Activated CD4-positive, alpha-beta T cell treated with anti-CD3 and anti-CD28 coated beads, Interleukin-2, amount 10 ng/mL, durations not matched to agents 24 days and 14 days (primary cell): ENCODE measurements at regions not wholly inside any gene's neighbourhood (a gene's known extent, or its start where the extent isn't known, plus 50 kb on each side); places are given as distances from the start of the nearest gene placed in this dataset.

Experiments
- DNase-seq: peaks from one replicate; pipeline ENCODE4 v3.0.0; 2022
- H3K27ac Mint-ChIP-seq: one replicate; pipeline ENCODE4 v1.8.0; 2022; ENCODE audit warnings: mild to moderate bottlenecking, mixed read lengths
- H3K27me3 Mint-ChIP-seq: one replicate; pipeline ENCODE4 v1.8.0; 2022; ENCODE audit warnings: mixed read lengths
- H3K36me3 Mint-ChIP-seq: one replicate; pipeline ENCODE4 v1.8.0; 2022; ENCODE audit warnings: low read depth, mild to moderate bottlenecking, mixed read lengths
- H3K4me1 Mint-ChIP-seq: one replicate; pipeline ENCODE4 v1.8.0; 2021; ENCODE audit warnings: mixed read lengths
- H3K4me3 Mint-ChIP-seq: one replicate; pipeline ENCODE4 v1.8.0; 2022; ENCODE audit warnings: mild to moderate bottlenecking, moderate library complexity, mixed read lengths
- H3K9me3 Mint-ChIP-seq: one replicate; pipeline ENCODE4 v1.8.0; 2021; ENCODE audit warnings: mixed read lengths
- intact Hi-C: fragments of 100-400 bp; cut with micrococcal nuclease; formaldehyde crosslinking; loops from one replicate; pipeline ENCODE4 v1.15.1; 2023

- H3K4me1 Mint-ChIP-seq = no peaks in the 10 kb centered on the region
- no peak overlapping the region for H3K4me3 Mint-ChIP-seq
- no peaks in the 10 kb centered on the region for H3K27me3 Mint-ChIP-seq
- DNase-seq = no peak
- intact Hi-C loops = no loop called here
- H3K36me3 Mint-ChIP-seq = no peaks in the 10 kb centered on the region
- no peaks in the 10 kb centered on the region for H3K9me3 Mint-ChIP-seq
- no peak overlapping the region for H3K27ac Mint-ChIP-seq
Observed at GRCh38 chr5:113789769-113790168, 276.3 kb downstream of the YTHDC2 start.

GRCh38 chr5:113792806-113793205, 279.3 kb downstream of the YTHDC2 start:
- Mint-ChIP-seq H3K27me3 (peaks cover 2% of the 10 kb centered on the region), H3K36me3 (no peaks in the 10 kb centered on the region), H3K27ac (no peak overlapping the region), H3K4me1 (no peaks in the 10 kb centered on the region), H3K4me3 (no peak overlapping the region), H3K9me3 (no peaks in the 10 kb centered on the region)
- no peak for DNase-seq
- intact Hi-C loops = no loop called here

GRCh38 chr5:113794981-113795380, 281.5 kb downstream of the YTHDC2 start:
- H3K4me1 Mint-ChIP-seq = no peaks in the 10 kb centered on the region
- no peak overlapping the region for H3K27ac Mint-ChIP-seq

GRCh38 chr5:113800686-113801085, 287.2 kb downstream of the YTHDC2 start:
- Mint-ChIP-seq H3K4me1 (no peaks in the 10 kb centered on the region), H3K27me3 (peaks cover 2% of the 10 kb centered on the region), H3K4me3 (no peak overlapping the region), H3K36me3 (no peaks in the 10 kb centered on the region), H3K9me3 (no peaks in the 10 kb centered on the region), H3K27ac (no peak overlapping the region)
- intact Hi-C loops = no loop called here
- DNase-seq = no peak

More at GRCh38 chr5:113794981-113795380, 281.5 kb downstream of the YTHDC2 start:
- intact Hi-C loops = no loop called here
- Mint-ChIP-seq H3K27me3 (peaks cover 2% of the 10 kb centered on the region), H3K4me3 (no peak overlapping the region), H3K36me3 (no peaks in the 10 kb centered on the region), H3K9me3 (no peaks in the 10 kb centered on the region)
- no peak for DNase-seq

- no peak for DNase-seq
- no peak overlapping the region for H3K4me3 Mint-ChIP-seq
- no peak overlapping the region for H3K27ac Mint-ChIP-seq
- H3K36me3 Mint-ChIP-seq = no peaks in the 10 kb centered on the region
- H3K9me3 Mint-ChIP-seq = no peaks in the 10 kb centered on the region
- H3K27me3 Mint-ChIP-seq = no peaks in the 10 kb centered on the region
- intact Hi-C loops = no loop called here
- no peaks in the 10 kb centered on the region for H3K4me1 Mint-ChIP-seq
Observed at GRCh38 chr5:113804264-113804663, 290.8 kb downstream of the YTHDC2 start.

GRCh38 chr5:113804943-113805342, 291.4 kb downstream of the YTHDC2 start:
- Mint-ChIP-seq H3K4me3 (no peak overlapping the region), H3K36me3 (no peaks in the 10 kb centered on the region), H3K9me3 (no peaks in the 10 kb centered on the region), H3K27me3 (no peaks in the 10 kb centered on the region), H3K27ac (no peak overlapping the region), H3K4me1 (no peaks in the 10 kb centered on the region)
- DNase-seq = no peak
- intact Hi-C loops = no loop called here

- Mint-ChIP-seq H3K9me3 (no peaks in the 10 kb centered on the region), H3K36me3 (no peaks in the 10 kb centered on the region), H3K27me3 (no peaks in the 10 kb centered on the region), H3K27ac (no peak overlapping the region), H3K4me1 (no peaks in the 10 kb centered on the region), H3K4me3 (no peak overlapping the region)
- no peak for DNase-seq
- intact Hi-C loops = no loop called here
Observed at GRCh38 chr5:113806250-113806649, 292.8 kb downstream of the YTHDC2 start.

GRCh38 chr5:113806904-113807303, 293.4 kb downstream of the YTHDC2 start:
- H3K4me3 Mint-ChIP-seq = no peak overlapping the region
- H3K36me3 Mint-ChIP-seq = no peaks in the 10 kb centered on the region
- H3K27ac Mint-ChIP-seq = no peak overlapping the region
- no peaks in the 10 kb centered on the region for H3K9me3 Mint-ChIP-seq
- no peak for DNase-seq
- intact Hi-C loops = no loop called here
- no peaks in the 10 kb centered on the region for H3K27me3 Mint-ChIP-seq
- H3K4me1 Mint-ChIP-seq = no peaks in the 10 kb centered on the region

GRCh38 chr5:113807427-113807991, 294.0 kb downstream of the YTHDC2 start:
- intact Hi-C loops = no loop called here
- no peaks in the 10 kb centered on the region for H3K9me3 Mint-ChIP-seq
- H3K4me1 Mint-ChIP-seq = no peaks in the 10 kb centered on the region

GRCh38 chr5:113808956-113809355, 295.5 kb downstream of the YTHDC2 start:
- DNase-seq = no peak
- no peaks in the 10 kb centered on the region for H3K4me1 Mint-ChIP-seq
- no peak overlapping the region for H3K4me3 Mint-ChIP-seq
- H3K27ac Mint-ChIP-seq = no peak overlapping the region
- H3K9me3 Mint-ChIP-seq = no peaks in the 10 kb centered on the region
- H3K36me3 Mint-ChIP-seq = no peaks in the 10 kb centered on the region
- no peaks in the 10 kb centered on the region for H3K27me3 Mint-ChIP-seq
- intact Hi-C loops = no loop called here

More at GRCh38 chr5:113807427-113807991, 294.0 kb downstream of the YTHDC2 start:
- Mint-ChIP-seq H3K4me3 (no peak overlapping the region), H3K27ac (no peak overlapping the region), H3K27me3 (no peaks in the 10 kb centered on the region), H3K36me3 (no peaks in the 10 kb centered on the region)
- no peak for DNase-seq

- DNase-seq = no peak
- Mint-ChIP-seq H3K36me3 (no peaks in the 10 kb centered on the region), H3K27ac (no peak overlapping the region), H3K4me1 (no peaks in the 10 kb centered on the region), H3K4me3 (no peak overlapping the region), H3K9me3 (no peaks in the 10 kb centered on the region), H3K27me3 (no peaks in the 10 kb centered on the region)
- intact Hi-C loops = no loop called here
Observed at GRCh38 chr5:113809626-113810025, 296.1 kb downstream of the YTHDC2 start.

- no peaks in the 10 kb centered on the region for H3K36me3 Mint-ChIP-seq
- no peak overlapping the region for H3K4me3 Mint-ChIP-seq
- DNase-seq = no peak
- H3K27me3 Mint-ChIP-seq = no peaks in the 10 kb centered on the region
- no peak overlapping the region for H3K27ac Mint-ChIP-seq
- intact Hi-C loops = no loop called here
- H3K4me1 Mint-ChIP-seq = no peaks in the 10 kb centered on the region
- H3K9me3 Mint-ChIP-seq = no peaks in the 10 kb centered on the region
Observed at GRCh38 chr5:113813466-113813865, 300.0 kb downstream of the YTHDC2 start.

- no peaks in the 10 kb centered on the region for H3K36me3 Mint-ChIP-seq
- H3K4me1 Mint-ChIP-seq = no peaks in the 10 kb centered on the region
- H3K27me3 Mint-ChIP-seq = no peaks in the 10 kb centered on the region
- H3K27ac Mint-ChIP-seq = no peak overlapping the region
- no peaks in the 10 kb centered on the region for H3K9me3 Mint-ChIP-seq
- intact Hi-C loops = no loop called here
- no peak for DNase-seq
- H3K4me3 Mint-ChIP-seq = no peak overlapping the region
Observed at GRCh38 chr5:113817683-113818082, 304.2 kb downstream of the YTHDC2 start.

GRCh38 chr5:113823696-113824095, 310.2 kb downstream of the YTHDC2 start:
- intact Hi-C loops = no loop called here
- Mint-ChIP-seq H3K27ac (no peak overlapping the region), H3K36me3 (no peaks in the 10 kb centered on the region), H3K4me1 (no peaks in the 10 kb centered on the region), H3K27me3 (no peaks in the 10 kb centered on the region), H3K9me3 (no peaks in the 10 kb centered on the region), H3K4me3 (no peak overlapping the region)
- DNase-seq = no peak

- H3K4me3 Mint-ChIP-seq = no peak overlapping the region
- DNase-seq = no peak
- no peaks in the 10 kb centered on the region for H3K4me1 Mint-ChIP-seq
- no peaks in the 10 kb centered on the region for H3K36me3 Mint-ChIP-seq
- intact Hi-C loops = no loop called here
- no peaks in the 10 kb centered on the region for H3K9me3 Mint-ChIP-seq
- no peak overlapping the region for H3K27ac Mint-ChIP-seq
- H3K27me3 Mint-ChIP-seq = no peaks in the 10 kb centered on the region
Observed at GRCh38 chr5:113824307-113824706, 310.8 kb downstream of the YTHDC2 start.
